ENCODE measurements at regions not wholly inside any gene's neighbourhood (a gene's known extent, or its start where the extent isn't known, plus 50 kb on each side); places are given as distances from the start of the nearest gene placed in this dataset.

DNA sequence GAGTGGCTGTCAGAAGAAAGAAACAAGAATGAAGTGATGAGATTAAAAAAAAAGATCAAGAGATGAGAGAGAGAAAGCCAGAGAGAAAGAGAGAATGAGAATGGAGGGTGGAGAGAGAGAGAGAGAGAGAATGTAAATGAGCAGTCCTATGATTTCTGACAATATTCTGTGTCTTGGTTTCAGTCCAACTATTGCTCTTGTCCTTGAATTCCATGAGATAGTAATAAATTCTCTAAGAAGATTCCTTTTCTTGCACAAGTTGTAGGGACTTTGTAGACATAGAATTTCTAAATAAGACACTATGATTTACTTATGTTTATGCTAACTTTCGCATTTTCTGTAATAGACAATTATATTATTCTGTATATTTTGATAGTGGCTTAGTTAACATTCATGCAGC, 149.6 kb upstream of the CTSO start:
- H3K4me2 ChIP-seq (ENCODE audit: insufficient read depth, low read length): no peak overlapping the region
- H3K9me1 ChIP-seq (replicated peaks; ENCODE audit: control insufficient read depth, extremely low read depth, insufficient read depth, low read length): no peaks in the 10 kb centered on the region
- DNase-seq (ENCODE audit: low read depth, low spot score) (no peak), FAIRE-seq (no peak)
- no peak overlapping the region for H3K27ac ChIP-seq (ENCODE audit: insufficient read depth, low read depth, low read length)
- H3K79me2 ChIP-seq (ENCODE audit: control insufficient read depth, insufficient read depth, low read length): no peaks in the 10 kb centered on the region
- ChIA-PET POLR2A (no interaction called here), CTCF (no interaction called here)
- no peaks in the 10 kb centered on the region for H3K4me1 ChIP-seq (ENCODE audit: control insufficient read depth, extremely low read depth, insufficient read depth, low read length)
- dilution Hi-C loops (cut with MboI; ENCODE audit: extremely low pct_ligation_motif_present, low sequenced_read_pairs): no loop called here
- no peak for TF ChIP-seq MYC (IDR thresholded peaks at IDR 0.05; ENCODE audit: low read depth, low read length)
- H4K20me1 ChIP-seq (replicated peaks; ENCODE audit: control insufficient read depth, extremely low read depth, insufficient read depth, low read length): no peaks in the 10 kb centered on the region
- BruUV-seq (replicated peaks): no TSS peak
- H3K27me3 ChIP-seq (ENCODE audit: control insufficient read depth in 2 of 2, insufficient read depth in 2 of 2, low read length in 2 of 2): no peaks in the 10 kb centered on the region
- no peak overlapping the region for H2AFZ ChIP-seq (ENCODE audit: low read depth, low read length)
- H3K9me3 ChIP-seq (replicated peaks; ENCODE audit: control insufficient read depth, insufficient read depth, low read length): no peaks in the 10 kb centered on the region
- H3K4me3 ChIP-seq (replicated peaks in 1 of 3; ENCODE audit: insufficient read depth in 1 of 3, low read depth in 1 of 3, low read length in 3 of 3): no peak overlapping the region
- no peaks in the 10 kb centered on the region for H3K36me3 ChIP-seq (ENCODE audit: control insufficient read depth in 2 of 2, extremely low read depth in 1 of 2, insufficient read depth in 2 of 2, low read length in 2 of 2)
- H3K9ac ChIP-seq (replicated peaks; ENCODE audit: extremely low read depth, insufficient read depth, low read length): no peak overlapping the region
- intact Hi-C loops (cut with micrococcal nuclease): no loop called here

- POLR2A ChIA-PET: no interaction called here
- no peak overlapping the region for H3K4me2 ChIP-seq (ENCODE audit: insufficient read depth, low read length)
- dilution Hi-C loops (cut with MboI; ENCODE audit: extremely low pct_ligation_motif_present, low sequenced_read_pairs): no loop called here
Observed at GRCh38 chr4:156102411-156102810, 148.7 kb upstream of the CTSO start.

More at GRCh38 chr4:156102411-156102810, 148.7 kb upstream of the CTSO start:
- Histone ChIP-seq H3K9ac (replicated peaks; ENCODE audit: extremely low read depth, insufficient read depth, low read length) (no peak overlapping the region), H3K4me3 (replicated peaks in 1 of 3; ENCODE audit: insufficient read depth in 1 of 3, low read depth in 1 of 3, low read length in 3 of 3) (no peak overlapping the region), H3K4me1 (ENCODE audit: control insufficient read depth, extremely low read depth, insufficient read depth, low read length) (no peaks in the 10 kb centered on the region), H3K9me1 (replicated peaks; ENCODE audit: control insufficient read depth, extremely low read depth, insufficient read depth, low read length) (no peaks in the 10 kb centered on the region), H2AFZ (ENCODE audit: low read depth, low read length) (no peak overlapping the region), H3K27ac (ENCODE audit: insufficient read depth, low read depth, low read length) (no peak overlapping the region), H3K9me3 (replicated peaks; ENCODE audit: control insufficient read depth, insufficient read depth, low read length) (no peaks in the 10 kb centered on the region), H3K36me3 (ENCODE audit: control insufficient read depth in 2 of 2, extremely low read depth in 1 of 2, insufficient read depth in 2 of 2, low read length in 2 of 2) (no peaks in the 10 kb centered on the region), H3K79me2 (ENCODE audit: control insufficient read depth, insufficient read depth, low read length) (no peaks in the 10 kb centered on the region), H3K27me3 (ENCODE audit: control insufficient read depth in 2 of 2, insufficient read depth in 2 of 2, low read length in 2 of 2) (no peaks in the 10 kb centered on the region), H4K20me1 (replicated peaks; ENCODE audit: control insufficient read depth, extremely low read depth, insufficient read depth, low read length) (no peaks in the 10 kb centered on the region)
- no TSS peak for BruUV-seq (replicated peaks)
- intact Hi-C loops (cut with micrococcal nuclease): no loop called here
- CTCF ChIA-PET: no interaction called here
- FAIRE-seq: no peak
- TF ChIP-seq POLR2AphosphoS5 (IDR thresholded peaks at IDR 0.05; ENCODE audit: insufficient read depth, low read depth, low read length): no peak
- TF ChIP-seq, protein P1, sequence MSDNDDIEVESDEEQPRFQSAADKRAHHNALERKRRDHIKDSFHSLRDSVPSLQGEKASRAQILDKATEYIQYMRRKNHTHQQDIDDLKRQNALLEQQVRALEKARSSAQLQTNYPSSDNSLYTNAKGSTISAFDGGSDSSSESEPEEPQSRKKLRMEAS (IDR thresholded peaks at IDR 0.05; ENCODE audit: insufficient read depth, insufficient read length): no peak
- TF ChIP-seq, protein P2, sequence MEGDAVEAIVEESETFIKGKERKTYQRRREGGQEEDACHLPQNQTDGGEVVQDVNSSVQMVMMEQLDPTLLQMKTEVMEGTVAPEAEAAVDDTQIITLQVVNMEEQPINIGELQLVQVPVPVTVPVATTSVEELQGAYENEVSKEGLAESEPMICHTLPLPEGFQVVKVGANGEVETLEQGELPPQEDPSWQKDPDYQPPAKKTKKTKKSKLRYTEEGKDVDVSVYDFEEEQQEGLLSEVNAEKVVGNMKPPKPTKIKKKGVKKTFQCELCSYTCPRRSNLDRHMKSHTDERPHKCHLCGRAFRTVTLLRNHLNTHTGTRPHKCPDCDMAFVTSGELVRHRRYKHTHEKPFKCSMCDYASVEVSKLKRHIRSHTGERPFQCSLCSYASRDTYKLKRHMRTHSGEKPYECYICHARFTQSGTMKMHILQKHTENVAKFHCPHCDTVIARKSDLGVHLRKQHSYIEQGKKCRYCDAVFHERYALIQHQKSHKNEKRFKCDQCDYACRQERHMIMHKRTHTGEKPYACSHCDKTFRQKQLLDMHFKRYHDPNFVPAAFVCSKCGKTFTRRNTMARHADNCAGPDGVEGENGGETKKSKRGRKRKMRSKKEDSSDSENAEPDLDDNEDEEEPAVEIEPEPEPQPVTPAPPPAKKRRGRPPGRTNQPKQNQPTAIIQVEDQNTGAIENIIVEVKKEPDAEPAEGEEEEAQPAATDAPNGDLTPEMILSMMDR (IDR thresholded peaks at IDR 0.05; ENCODE audit: extremely low read depth in 1 of 2, insufficient read depth in 1 of 2, low read depth in 1 of 2, low read length in 2 of 2): no peak
- TF ChIP-seq JUN (IDR thresholded peaks at IDR 0.05; ENCODE audit: borderline replicate concordance, insufficient read depth, insufficient read length, low read depth): no peak
- no peak for TF ChIP-seq EZH2 (IDR thresholded peaks at IDR 0.05; ENCODE audit: borderline replicate concordance, low read depth, low read length, severe bottlenecking)
- TF ChIP-seq GATA2 (IDR thresholded peaks at IDR 0.05; ENCODE audit: insufficient read depth, insufficient read length, low read depth, low read length): no peak
- no peak for TF ChIP-seq FOS (IDR thresholded peaks at IDR 0.05; ENCODE audit: borderline replicate concordance, insufficient read depth, low read length)
- no peak for TF ChIP-seq MYC (IDR thresholded peaks at IDR 0.05; ENCODE audit: low read depth, low read length)
- no peak for TF ChIP-seq POLR2A (IDR thresholded peaks at IDR 0.05; ENCODE audit: low read depth, low read length)
- no peak for DNase-seq (ENCODE audit: low read depth, low spot score)

All from endothelial cell of umbilical vein (primary cell).